ENCODE measurements at regions not wholly inside any gene's neighbourhood (a gene's known extent, or its start where the extent isn't known, plus 50 kb on each side); places are given as distances from the start of the nearest gene placed in this dataset.
A peak's percentile ranks its signal among the peaks of the same experiment; 100 is the strongest.

DNA sequence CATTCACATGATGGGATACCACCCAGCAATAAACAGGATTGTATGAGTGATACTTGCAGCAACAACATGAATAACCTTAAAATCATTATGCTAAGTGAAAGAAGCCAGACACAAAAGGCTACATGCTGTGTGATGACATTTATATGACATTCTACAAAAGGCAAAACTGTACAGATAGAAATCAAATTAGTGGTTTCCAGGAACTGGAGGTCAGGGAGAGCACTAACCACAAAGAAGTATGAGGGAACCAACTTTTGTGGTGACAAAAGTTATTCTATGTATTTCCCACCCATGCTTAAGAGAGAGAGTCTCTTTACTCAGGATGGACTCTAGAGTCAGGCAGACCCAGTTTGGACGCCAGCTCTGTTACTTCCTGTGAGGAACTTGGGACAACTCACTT lies 364.5 kb upstream of the DAB1 start:
- Mint-ChIP-seq H3K9me3 (peaks cover 2% of the 10 kb centered on the region), H3K4me3 (no peak overlapping the region), H3K27me3 (ENCODE audit: low read depth) (no peaks in the 10 kb centered on the region), H3K27ac (peak overlapping the region in 1 of 3 experiments; percentile 26), H3K4me1 (no peaks in the 10 kb centered on the region), H3K36me3 (ENCODE audit: low read depth) (no peaks in the 10 kb centered on the region)
- no peak for TF ChIP-seq CTCF (IDR thresholded peaks at IDR 0.05; ENCODE audit: unreplicated experiment in 3 of 3)

- Mint-ChIP-seq H3K4me3 (no peak overlapping the region), H3K36me3 (ENCODE audit: low read depth) (no peaks in the 10 kb centered on the region), H3K9me3 (peaks cover 2% of the 10 kb centered on the region), H3K27ac (no peak overlapping the region), H3K4me1 (no peaks in the 10 kb centered on the region), H3K27me3 (ENCODE audit: low read depth) (no peaks in the 10 kb centered on the region)
- TF ChIP-seq CTCF (IDR thresholded peaks at IDR 0.05; ENCODE audit: unreplicated experiment in 3 of 3) = no peak
These were observed 360.5 kb upstream of the DAB1 start for GRCh38 chr1:57784356-57784755.

GRCh38 chr1:57782357-57782756 lies 358.5 kb upstream of the DAB1 start:
- H3K9me3 Mint-ChIP-seq = peaks cover 2% of the 10 kb centered on the region
- H3K27me3 Mint-ChIP-seq (ENCODE audit: low read depth) = no peaks in the 10 kb centered on the region
- H3K27ac Mint-ChIP-seq = no peak overlapping the region
- no peaks in the 10 kb centered on the region for H3K4me1 Mint-ChIP-seq
- H3K36me3 Mint-ChIP-seq (ENCODE audit: low read depth) = no peaks in the 10 kb centered on the region
- H3K4me3 Mint-ChIP-seq = no peak overlapping the region
- no peak for TF ChIP-seq CTCF (IDR thresholded peaks at IDR 0.05; ENCODE audit: unreplicated experiment in 3 of 3)

DNA sequence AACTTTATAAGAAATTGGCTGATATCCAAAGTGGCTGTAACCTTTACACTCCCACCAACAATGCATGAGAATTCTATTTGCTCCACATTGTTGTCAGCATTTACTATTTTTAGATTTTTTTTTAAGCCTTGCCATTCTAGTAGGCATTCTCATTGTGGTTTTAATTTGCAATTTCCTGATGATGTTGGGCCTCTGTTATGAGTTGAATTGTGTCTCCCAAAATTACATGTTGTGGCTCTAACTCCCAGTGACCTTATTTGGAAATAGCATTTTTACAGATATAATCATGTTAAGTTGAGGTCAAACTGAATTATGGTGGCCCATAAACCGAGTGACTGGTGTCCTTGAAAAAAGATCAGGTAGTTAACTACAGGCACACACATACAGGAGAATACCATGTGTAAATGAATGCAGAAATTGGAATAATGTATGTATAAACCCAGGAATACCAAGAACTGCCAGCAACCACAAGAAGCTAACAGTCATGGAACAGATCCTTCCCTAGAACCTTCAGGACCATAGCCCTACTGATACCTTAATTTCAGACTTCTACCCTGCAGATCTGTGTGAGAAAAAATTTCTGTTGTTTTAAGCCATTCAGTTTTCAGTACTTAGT lies 348.8 kb upstream of the DAB1 start:
- H3K9me3 Mint-ChIP-seq = no peaks in the 10 kb centered on the region
- no peak overlapping the region for H3K27ac Mint-ChIP-seq
- no peak overlapping the region for H3K4me3 Mint-ChIP-seq
- no peaks in the 10 kb centered on the region for H3K36me3 Mint-ChIP-seq (ENCODE audit: low read depth)
- H3K4me1 Mint-ChIP-seq = no peaks in the 10 kb centered on the region
- peaks cover 3% of the 10 kb centered on the region for H3K27me3 Mint-ChIP-seq (ENCODE audit: low read depth)
- TF ChIP-seq CTCF (IDR thresholded peaks at IDR 0.05; ENCODE audit: unreplicated experiment in 3 of 3) = no peak

- peak in 1 of 3 experiments; percentile 21 for TF ChIP-seq CTCF (IDR thresholded peaks at IDR 0.05; ENCODE audit: unreplicated experiment in 3 of 3)
- no peaks in the 10 kb centered on the region for H3K4me1 Mint-ChIP-seq
- no peaks in the 10 kb centered on the region for H3K9me3 Mint-ChIP-seq
- no peak overlapping the region for H3K27ac Mint-ChIP-seq
- H3K4me3 Mint-ChIP-seq = no peak overlapping the region
- peaks cover 6% of the 10 kb centered on the region for H3K27me3 Mint-ChIP-seq (ENCODE audit: low read depth)
- no peaks in the 10 kb centered on the region for H3K36me3 Mint-ChIP-seq (ENCODE audit: low read depth)
These were observed 346.9 kb upstream of the DAB1 start for GRCh38 chr1:57770772-57771171.

- Mint-ChIP-seq H3K4me3 (no peak overlapping the region), H3K9me3 (no peaks in the 10 kb centered on the region), H3K27ac (no peak overlapping the region), H3K27me3 (ENCODE audit: low read depth) (peaks cover 6% of the 10 kb centered on the region), H3K4me1 (no peaks in the 10 kb centered on the region), H3K36me3 (ENCODE audit: low read depth) (no peaks in the 10 kb centered on the region)
- no peak for TF ChIP-seq CTCF (IDR thresholded peaks at IDR 0.05; ENCODE audit: unreplicated experiment in 3 of 3)
These were observed 346.4 kb upstream of the DAB1 start for GRCh38 chr1:57770236-57770635.

Measured in nephron (organoid).